Psoas muscle (tissue), 7 donors: ENCODE measurements at regions not wholly inside any gene's neighbourhood (a gene's known extent, or its start where the extent isn't known, plus 50 kb on each side); places are given as distances from the start of the nearest gene placed in this dataset.

Experiments
- ATAC-seq, 4 donors: fragments of 200-7000 bp; cut with Tn5 transposase; one replicate each; pipeline ENCODE4 v1.9.1; 2020; ENCODE audit warnings: moderate library complexity in 3 of 4, mild to moderate bottlenecking in 2 of 4
- DNase-seq, 2 donors: peaks; one replicate each; pipeline ENCODE4 v3.0.0-alpha.2; 2020
- H3K27ac ChIP-seq: fragments of 200-600 bp; one replicate; pipeline ENCODE4 v1.8.0; 2022
- H3K27me3 ChIP-seq, 3 donors: fragments of 200-600 bp in 1 of 3; one replicate each; pipeline versions ENCODE4 v1.6.1 to v1.8.0; 2013 to 2022; ENCODE audit warnings: low read length in 2 of 3, mild to moderate bottlenecking in 2 of 3, moderate library complexity in 1 of 3; ENCODE audit not compliant: insufficient read depth in 3 of 3
- H3K36me3 ChIP-seq, 2 donors: fragments of 200-600 bp in 1 of 2; one replicate each; pipeline versions ENCODE4 v1.6.1 to v1.8.0; 2013 to 2022; ENCODE audit warnings: low read depth in 1 of 2, mild to moderate bottlenecking in 1 of 2, moderate library complexity in 1 of 2; ENCODE audit not compliant: insufficient read depth in 1 of 2
- H3K4me1 ChIP-seq: fragments of 200-600 bp; one replicate; pipeline ENCODE4 v1.8.0; 2022
- H3K4me3 ChIP-seq: fragments of 200-600 bp; one replicate; pipeline ENCODE4 v1.8.0; 2022; ENCODE audit warnings: mild to moderate bottlenecking
- H3K9me3 ChIP-seq: fragments of 200-600 bp; one replicate; pipeline ENCODE4 v1.8.0; 2022
- CTCF ChIP-seq: fragments of 200-600 bp; IDR thresholded peaks from one replicate; pipeline ENCODE4 v1.8.0; 2022; ENCODE audit warnings: antibody characterized with exemption
- WGBS, 3 donors: extraction: QIAGEN DNeasy Blood & Tissue Kit; methylation state at CpG; one replicate each; pipeline versions ENCODE4 v1.1.6 to v1.1.7; 2013; 5-methylcytosine and 5-hydroxymethylcytosine counted together
- intact Hi-C, 2 donors: fragments of 100-400 bp; cut with DNase I; formaldehyde crosslinking; loops; one replicate each; pipeline versions ENCODE4 v1.11.0 to v1.14.2; 2022
- donor health status: healthy with polysubstance abuse.
- donor health status: DM: no; HTN: no; CAD: no; lungs with moderate emphysema.
- donor health status: Bipolar disorder and iron deficiency.
- donor health status: healthy.
- donor health status: DM: yes; HTN: yes; CAD: no.
- donor health status: DM: no; HTN: no; CAD: no.
- donor health status: DM: yes; HTN: yes; CAD: no.

GRCh38 chr10:28930514-28931495, 253.5 kb downstream of the BAMBI start:
- no peak overlapping the region for H3K4me3 ChIP-seq
- DNase-seq: no peak
- WGBS, 3 donors: 47 to 65% (median 61%) methylated on average over 5 of the region's 5 CpGs
- intact Hi-C loops: no loop called here
- H3K27ac ChIP-seq: no peak overlapping the region
- no peak for ATAC-seq
- TF ChIP-seq CTCF: no peak
- H3K4me1 ChIP-seq: no peaks in the 10 kb centered on the region
- no peaks in the 10 kb centered on the region for H3K27me3 ChIP-seq
- H3K9me3 ChIP-seq: no peaks in the 10 kb centered on the region
- no peaks in the 10 kb centered on the region for H3K36me3 ChIP-seq

GRCh38 chr10:28935061-28935460, 257.7 kb downstream of the BAMBI start:
- no peak for TF ChIP-seq CTCF
- Histone ChIP-seq H3K9me3 (no peaks in the 10 kb centered on the region), H3K36me3 (no peaks in the 10 kb centered on the region), H3K4me3 (no peak overlapping the region), H3K4me1 (no peaks in the 10 kb centered on the region), H3K27me3 (no peaks in the 10 kb centered on the region), H3K27ac (no peak overlapping the region)
- intact Hi-C loops: no loop called here
- WGBS, 3 donors: 72 to 80% (median 78%) methylated on average over 2 of the region's 2 CpGs
- no peak for ATAC-seq
- no peak for DNase-seq

- no peak overlapping the region for H3K27ac ChIP-seq
- intact Hi-C loops: no loop called here
- no peak for TF ChIP-seq CTCF
- peaks cover 4% of the 10 kb centered on the region for H3K4me1 ChIP-seq
- H3K36me3 ChIP-seq: no peaks in the 10 kb centered on the region
- no peak for ATAC-seq
- WGBS, 3 donors: 94 to 95% (median 95%) methylated on average over 7 of the region's 7 CpGs
- no peaks in the 10 kb centered on the region for H3K27me3 ChIP-seq
- DNase-seq: no peak
- H3K4me3 ChIP-seq: no peak overlapping the region
- no peaks in the 10 kb centered on the region for H3K9me3 ChIP-seq
Observed at GRCh38 chr10:28937959-28938358, 260.6 kb downstream of the BAMBI start.

- peaks cover 4% of the 10 kb centered on the region for H3K4me1 ChIP-seq
- no peaks in the 10 kb centered on the region for H3K27me3 ChIP-seq
- no peak overlapping the region for H3K27ac ChIP-seq
- H3K36me3 ChIP-seq: no peaks in the 10 kb centered on the region
- ATAC-seq (no peak), DNase-seq (no peak)
- 23 to 50% (median 30%) methylated on average over 1 of the region's 1 CpG for WGBS, 3 donors
- H3K4me3 ChIP-seq: no peak overlapping the region
- H3K9me3 ChIP-seq: no peaks in the 10 kb centered on the region
- TF ChIP-seq CTCF: no peak
- intact Hi-C loops: no loop called here
Observed at GRCh38 chr10:28938745-28939144, 261.4 kb downstream of the BAMBI start.
